ENCODE measurements at regions not wholly inside any gene's neighbourhood (a gene's known extent, or its start where the extent isn't known, plus 50 kb on each side); places are given as distances from the start of the nearest gene placed in this dataset.

DNA sequence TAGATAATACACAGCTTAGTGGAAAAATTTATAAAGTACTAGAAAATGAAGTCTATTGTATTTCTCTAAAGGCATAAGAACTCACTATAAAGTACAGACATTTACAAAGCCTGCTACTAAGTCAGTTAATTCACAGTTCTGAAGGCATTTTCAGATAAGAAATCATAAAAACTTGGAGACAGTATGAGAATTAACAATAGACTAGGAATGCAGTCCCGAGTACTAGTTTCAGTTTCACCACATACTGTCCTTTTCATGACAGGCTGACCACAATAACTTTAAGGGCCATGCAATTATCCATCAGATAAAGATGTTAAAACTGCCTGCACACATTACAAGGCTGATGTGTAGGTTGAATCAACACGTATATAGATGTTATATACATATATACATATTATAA, 362.6 kb upstream of the SMC2 start:
- no peaks in the 10 kb centered on the region for H3K4me1 ChIP-seq (ENCODE audit: control insufficient read depth in 2 of 2, insufficient read depth in 2 of 2, low read length in 2 of 2)
- no peak overlapping the region for H3K4me3 Mint-ChIP-seq
- no peak for ATAC-seq
- no peak for DNase-seq
- H3K4me3 ChIP-seq (ENCODE audit: low read length), result no peak overlapping the region
- no peak overlapping the region for H3K27ac ChIP-seq (ENCODE audit: low read depth, low read length)
- ChIA-PET CTCF (no interaction called here), POLR2A (no interaction called here)
- H3K9me3 ChIP-seq (ENCODE audit: control insufficient read depth in 2 of 3, low read length in 3 of 3), result no peaks in the 10 kb centered on the region
- peaks cover 0 to 6% (median 0%) of the 10 kb centered on the region in 5 donors for H3K27me3 Mint-ChIP-seq
- no peaks in the 10 kb centered on the region for H3K4me1 Mint-ChIP-seq
- no peaks in the 10 kb centered on the region for H3K36me3 ChIP-seq (ENCODE audit: control insufficient read depth in 2 of 3, insufficient read depth in 3 of 3, low read length in 3 of 3)
- intact Hi-C loops (cut with micrococcal nuclease), result no loop called here
- H3K36me3 Mint-ChIP-seq, result no peaks in the 10 kb centered on the region
- H3K9me3 Mint-ChIP-seq, result peaks cover 0 to 8% (median 0%) of the 10 kb centered on the region in 11 donors
- H3K27ac Mint-ChIP-seq, result no peak overlapping the region
- H3K27me3 ChIP-seq (ENCODE audit: control insufficient read depth in 2 of 2, insufficient read depth in 2 of 2, low read length in 2 of 2), result no peaks in the 10 kb centered on the region

DNA sequence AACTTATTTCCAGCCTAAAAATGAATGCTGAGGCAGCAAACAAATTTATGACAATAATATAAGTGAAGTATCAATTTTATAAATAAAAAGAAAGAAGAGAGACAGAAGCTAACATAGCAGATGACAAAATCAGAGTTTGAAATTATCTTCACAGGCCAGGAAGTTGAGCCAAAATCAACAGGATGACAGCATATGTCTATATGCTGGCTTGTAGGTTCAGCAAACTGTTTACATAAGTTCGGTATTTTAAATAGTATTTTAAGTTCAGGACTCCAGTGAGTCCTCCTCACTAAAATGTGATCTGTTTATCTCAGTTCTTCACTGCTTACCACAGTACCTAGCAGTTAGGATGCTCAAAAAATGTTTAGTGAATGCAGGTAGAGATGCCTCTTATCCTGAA, 359.6 kb upstream of the SMC2 start:
- Histone ChIP-seq H3K36me3 (ENCODE audit: control insufficient read depth in 2 of 3, insufficient read depth in 3 of 3, low read length in 3 of 3) (no peaks in the 10 kb centered on the region), H3K27ac (ENCODE audit: low read depth, low read length) (no peak overlapping the region), H3K4me3 (ENCODE audit: low read length) (no peak overlapping the region), H3K27me3 (ENCODE audit: control insufficient read depth in 2 of 2, insufficient read depth in 2 of 2, low read length in 2 of 2) (no peaks in the 10 kb centered on the region), H3K9me3 (ENCODE audit: control insufficient read depth in 2 of 3, low read length in 3 of 3) (no peaks in the 10 kb centered on the region), H3K4me1 (ENCODE audit: control insufficient read depth in 2 of 2, insufficient read depth in 2 of 2, low read length in 2 of 2) (no peaks in the 10 kb centered on the region)
- ChIA-PET CTCF (no interaction called here), POLR2A (no interaction called here)
- Mint-ChIP-seq H3K9me3 (peaks cover 0 to 11% (median 0%) of the 10 kb centered on the region in 11 donors), H3K27ac (no peak overlapping the region), H3K4me3 (no peak overlapping the region), H3K4me1 (no peaks in the 10 kb centered on the region), H3K36me3 (no peaks in the 10 kb centered on the region), H3K27me3 (peaks cover 0 to 6% (median 0%) of the 10 kb centered on the region in 5 donors)
- no peak for DNase-seq
- no peak for ATAC-seq
- intact Hi-C loops (cut with micrococcal nuclease), result no loop called here

DNA sequence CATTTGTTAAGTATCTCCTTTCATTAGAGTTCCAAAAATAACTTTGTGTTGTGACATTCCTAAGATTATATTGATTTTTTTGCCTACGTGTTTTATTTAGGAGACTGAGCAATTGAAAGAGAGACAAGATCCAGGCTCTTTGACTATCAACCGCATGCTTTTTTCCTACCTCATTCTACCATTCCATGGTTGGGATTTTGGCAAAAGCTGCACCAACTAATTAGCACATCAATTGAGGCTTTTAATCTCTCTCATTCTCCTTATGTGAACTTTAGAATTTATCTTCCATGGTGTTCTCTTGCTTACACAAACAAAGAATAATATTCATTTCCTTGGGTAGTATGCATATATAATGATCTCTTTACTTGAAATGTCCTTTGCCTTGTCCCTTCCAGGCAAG, 338.7 kb upstream of the SMC2 start:
- H3K36me3 ChIP-seq (ENCODE audit: control insufficient read depth in 2 of 3, insufficient read depth in 3 of 3, low read length in 3 of 3), result no peaks in the 10 kb centered on the region
- ChIA-PET CTCF (no interaction called here), POLR2A (no interaction called here)
- DNase-seq, result no peak
- Mint-ChIP-seq H3K9me3 (peaks cover 0 to 13% (median 0%) of the 10 kb centered on the region in 11 donors), H3K27me3 (no peaks in the 10 kb centered on the region), H3K4me3 (no peak overlapping the region), H3K27ac (no peak overlapping the region), H3K4me1 (no peaks in the 10 kb centered on the region), H3K36me3 (no peaks in the 10 kb centered on the region)
- H3K27ac ChIP-seq (ENCODE audit: low read depth, low read length), result no peak overlapping the region
- no peak overlapping the region for H3K4me3 ChIP-seq (ENCODE audit: low read length)
- no peak for ATAC-seq
- intact Hi-C loops (cut with micrococcal nuclease), result no loop called here
- H3K27me3 ChIP-seq (ENCODE audit: control insufficient read depth in 2 of 2, insufficient read depth in 2 of 2, low read length in 2 of 2), result no peaks in the 10 kb centered on the region
- no peaks in the 10 kb centered on the region for H3K4me1 ChIP-seq (ENCODE audit: control insufficient read depth in 2 of 2, insufficient read depth in 2 of 2, low read length in 2 of 2)
- H3K9me3 ChIP-seq (ENCODE audit: control insufficient read depth in 2 of 3, low read length in 3 of 3), result no peaks in the 10 kb centered on the region

DNA sequence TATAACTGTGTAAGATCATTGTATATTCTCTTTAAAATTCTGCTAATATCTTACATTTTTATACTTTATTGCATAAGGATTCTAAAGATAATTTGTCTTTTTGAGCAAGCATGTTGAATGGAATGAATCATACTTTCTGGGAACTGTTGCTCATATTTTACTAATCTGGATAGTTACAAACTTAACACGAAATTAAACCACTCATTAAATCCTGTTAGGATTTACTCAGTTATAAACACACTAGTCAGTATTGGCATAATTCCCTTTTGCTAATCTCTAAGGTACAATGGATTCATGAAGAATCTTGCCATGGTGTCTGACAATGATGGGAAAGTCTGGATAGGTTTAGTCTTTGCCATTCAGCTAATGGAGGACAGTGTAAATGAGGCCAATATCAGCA, 338.1 kb upstream of the SMC2 start:
- Mint-ChIP-seq H3K27me3 (no peaks in the 10 kb centered on the region), H3K4me3 (no peak overlapping the region), H3K4me1 (no peaks in the 10 kb centered on the region), H3K36me3 (no peaks in the 10 kb centered on the region), H3K27ac (no peak overlapping the region), H3K9me3 (peaks cover 0 to 13% (median 0%) of the 10 kb centered on the region in 11 donors)
- H3K4me1 ChIP-seq (ENCODE audit: control insufficient read depth in 2 of 2, insufficient read depth in 2 of 2, low read length in 2 of 2), result no peaks in the 10 kb centered on the region
- no peak overlapping the region for H3K4me3 ChIP-seq (ENCODE audit: low read length)
- no peaks in the 10 kb centered on the region for H3K9me3 ChIP-seq (ENCODE audit: control insufficient read depth in 2 of 3, low read length in 3 of 3)
- ATAC-seq, result no peak
- intact Hi-C loops (cut with micrococcal nuclease), result no loop called here
- ChIA-PET POLR2A (no interaction called here), CTCF (no interaction called here)
- no peak for DNase-seq
- H3K27ac ChIP-seq (ENCODE audit: low read depth, low read length), result no peak overlapping the region
- no peaks in the 10 kb centered on the region for H3K36me3 ChIP-seq (ENCODE audit: control insufficient read depth in 2 of 3, insufficient read depth in 3 of 3, low read length in 3 of 3)
- no peaks in the 10 kb centered on the region for H3K27me3 ChIP-seq (ENCODE audit: control insufficient read depth in 2 of 2, insufficient read depth in 2 of 2, low read length in 2 of 2)

DNA sequence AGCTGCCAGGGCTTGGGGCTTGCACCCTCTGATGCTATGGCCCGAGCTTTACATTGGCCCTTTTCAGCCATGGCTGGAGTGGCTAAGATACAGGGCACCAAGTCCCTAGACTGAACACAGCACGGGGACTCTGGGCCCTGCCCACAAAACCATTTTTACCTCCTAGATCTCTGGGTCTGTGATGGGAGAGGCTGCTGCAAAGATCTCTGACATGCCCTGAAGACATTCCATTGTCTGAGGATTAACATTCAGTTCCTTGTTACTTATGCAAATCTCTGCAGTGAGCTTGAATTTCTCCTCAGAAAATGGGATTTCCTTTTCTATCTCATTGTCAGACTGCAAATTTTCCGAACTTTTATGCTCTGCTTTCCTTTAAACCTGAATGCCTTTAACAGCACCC, 337.0 kb upstream of the SMC2 start:
- Mint-ChIP-seq H3K9me3 (peaks cover 0 to 13% (median 0%) of the 10 kb centered on the region in 11 donors), H3K27me3 (no peaks in the 10 kb centered on the region), H3K36me3 (no peaks in the 10 kb centered on the region), H3K27ac (no peak overlapping the region), H3K4me3 (no peak overlapping the region), H3K4me1 (no peaks in the 10 kb centered on the region)
- H3K36me3 ChIP-seq (ENCODE audit: control insufficient read depth in 2 of 3, insufficient read depth in 3 of 3, low read length in 3 of 3), result no peaks in the 10 kb centered on the region
- ChIA-PET CTCF (no interaction called here), POLR2A (no interaction called here)
- intact Hi-C loops (cut with micrococcal nuclease), result no loop called here
- no peaks in the 10 kb centered on the region for H3K4me1 ChIP-seq (ENCODE audit: control insufficient read depth in 2 of 2, insufficient read depth in 2 of 2, low read length in 2 of 2)
- no peak overlapping the region for H3K27ac ChIP-seq (ENCODE audit: low read depth, low read length)
- H3K27me3 ChIP-seq (ENCODE audit: control insufficient read depth in 2 of 2, insufficient read depth in 2 of 2, low read length in 2 of 2), result no peaks in the 10 kb centered on the region
- H3K9me3 ChIP-seq (ENCODE audit: control insufficient read depth in 2 of 3, low read length in 3 of 3), result no peaks in the 10 kb centered on the region
- H3K4me3 ChIP-seq (ENCODE audit: low read length), result no peak overlapping the region
- no peak for DNase-seq
- no peak for ATAC-seq

DNA sequence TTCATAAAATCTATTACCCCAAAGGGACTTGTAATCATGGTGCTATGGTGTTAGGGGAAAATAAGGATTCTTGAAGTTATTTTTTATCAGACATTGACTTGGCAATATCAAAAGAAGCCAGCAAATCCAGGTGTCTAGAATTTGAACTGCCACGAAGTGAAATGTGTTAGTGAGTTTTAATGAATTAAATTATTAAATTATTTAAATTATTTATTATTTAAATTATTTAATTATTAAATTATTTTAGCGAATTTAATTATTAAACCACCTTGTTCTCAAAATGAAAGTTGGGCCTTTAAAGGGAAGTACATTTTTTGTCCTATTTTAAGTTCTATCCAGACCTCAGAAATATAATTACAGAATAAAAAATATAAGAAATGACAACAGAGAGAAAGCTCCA, 332.6 kb upstream of the SMC2 start:
- Mint-ChIP-seq H3K27me3 (no peaks in the 10 kb centered on the region), H3K9me3 (peaks cover 0 to 13% (median 1%) of the 10 kb centered on the region in 11 donors), H3K4me3 (no peak overlapping the region), H3K27ac (no peak overlapping the region), H3K4me1 (no peaks in the 10 kb centered on the region), H3K36me3 (no peaks in the 10 kb centered on the region)
- POLR2A ChIA-PET, result no interaction called here
- no peaks in the 10 kb centered on the region for H3K27me3 ChIP-seq (ENCODE audit: control insufficient read depth in 2 of 2, insufficient read depth in 2 of 2, low read length in 2 of 2)
- intact Hi-C loops (cut with micrococcal nuclease), result no loop called here
- no peak overlapping the region for H3K4me3 ChIP-seq (ENCODE audit: low read length)
- H3K4me1 ChIP-seq (ENCODE audit: control insufficient read depth in 2 of 2, insufficient read depth in 2 of 2, low read length in 2 of 2), result no peaks in the 10 kb centered on the region
- no peaks in the 10 kb centered on the region for H3K9me3 ChIP-seq (ENCODE audit: control insufficient read depth in 2 of 3, low read length in 3 of 3)
- ATAC-seq (no peak), DNase-seq (no peak)
- H3K36me3 ChIP-seq (ENCODE audit: control insufficient read depth in 2 of 3, insufficient read depth in 3 of 3, low read length in 3 of 3), result no peaks in the 10 kb centered on the region
- CTCF ChIA-PET, result no interaction called here
- no peak overlapping the region for H3K27ac ChIP-seq (ENCODE audit: low read depth, low read length)

DNA sequence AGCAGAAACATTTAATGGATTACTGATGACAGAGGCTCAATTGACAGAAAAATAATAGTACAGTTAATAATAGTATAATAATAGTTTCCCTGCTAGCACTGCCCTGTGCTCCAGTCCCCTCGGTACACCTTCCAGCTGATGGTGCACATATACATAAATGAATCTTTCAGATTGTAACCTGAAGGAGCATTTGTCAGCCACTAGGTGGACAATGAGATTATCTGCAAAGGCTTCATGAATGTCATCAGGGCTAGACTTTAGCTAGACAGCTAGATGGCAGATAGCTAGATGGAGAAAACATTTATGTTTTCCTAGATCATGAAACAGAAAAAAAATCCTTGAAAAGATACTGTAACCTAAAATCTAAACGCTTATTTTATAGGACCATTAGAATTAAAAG, 304.4 kb upstream of the SMC2 start:
- no peak for ATAC-seq
- Mint-ChIP-seq H3K27me3 (no peaks in the 10 kb centered on the region), H3K4me3 (no peak overlapping the region), H3K36me3 (no peaks in the 10 kb centered on the region), H3K9me3 (peaks cover 0 to 7% (median 0%) of the 10 kb centered on the region in 11 donors), H3K4me1 (peaks cover 0 to 11% (median 0%) of the 10 kb centered on the region in 7 donors), H3K27ac (no peak overlapping the region)
- peak in 1 of 9 donors; percentile 1 for DNase-seq
- no peaks in the 10 kb centered on the region for H3K4me1 ChIP-seq (ENCODE audit: control insufficient read depth in 2 of 2, insufficient read depth in 2 of 2, low read length in 2 of 2)
- H3K9me3 ChIP-seq (ENCODE audit: control insufficient read depth in 2 of 3, low read length in 3 of 3), result no peaks in the 10 kb centered on the region
- H3K27me3 ChIP-seq (ENCODE audit: control insufficient read depth in 2 of 2, insufficient read depth in 2 of 2, low read length in 2 of 2), result no peaks in the 10 kb centered on the region
- ChIA-PET CTCF (no interaction called here), POLR2A (no interaction called here)
- no peak overlapping the region for H3K4me3 ChIP-seq (ENCODE audit: low read length)
- intact Hi-C loops (cut with micrococcal nuclease), result loop anchor here in 1 of 2 donors (10.0 kb wide), 1 partner anchor 955 kb away; the partner anchor contains the start of gene NIPSNAP3A
- no peak overlapping the region for H3K27ac ChIP-seq (ENCODE audit: low read depth, low read length)
- no peaks in the 10 kb centered on the region for H3K36me3 ChIP-seq (ENCODE audit: control insufficient read depth in 2 of 3, insufficient read depth in 3 of 3, low read length in 3 of 3)

All from naive thymus-derived CD4-positive, alpha-beta T cell (primary cell).